Gastroesophageal sphincter (tissue), 3 donors: ENCODE measurements at regions not wholly inside any gene's neighbourhood (a gene's known extent, or its start where the extent isn't known, plus 50 kb on each side); places are given as distances from the start of the nearest gene placed in this dataset.

Experiments used
- CTCF ChIP-seq, 4 experiments: fragments of 200-600 bp in 2 of 4; fragments of 450-650 bp in 2 of 4; sonication (generic) in 1 of 4; IDR thresholded peaks; one replicate each; pipeline ENCODE4 v1.5.1; 2017 to 2019; ENCODE audit warnings: antibody characterized with exemption in 4 of 4, mild to moderate bottlenecking in 2 of 4, moderate library complexity in 2 of 4
- EP300 ChIP-seq: sonication (generic); formaldehyde crosslinking; IDR thresholded peaks from one replicate; pipeline ENCODE4 v1.6.1; 2017; ENCODE audit warnings: antibody characterized with exemption, mild to moderate bottlenecking
- POLR2A ChIP-seq, 2 donors: fragments of 450-650 bp; IDR thresholded peaks; one replicate each; pipeline ENCODE4 v1.6.1; 2017; ENCODE audit warnings: antibody characterized with exemption in 2 of 2, mild to moderate bottlenecking in 2 of 2, moderate library complexity in 1 of 2

DNA sequence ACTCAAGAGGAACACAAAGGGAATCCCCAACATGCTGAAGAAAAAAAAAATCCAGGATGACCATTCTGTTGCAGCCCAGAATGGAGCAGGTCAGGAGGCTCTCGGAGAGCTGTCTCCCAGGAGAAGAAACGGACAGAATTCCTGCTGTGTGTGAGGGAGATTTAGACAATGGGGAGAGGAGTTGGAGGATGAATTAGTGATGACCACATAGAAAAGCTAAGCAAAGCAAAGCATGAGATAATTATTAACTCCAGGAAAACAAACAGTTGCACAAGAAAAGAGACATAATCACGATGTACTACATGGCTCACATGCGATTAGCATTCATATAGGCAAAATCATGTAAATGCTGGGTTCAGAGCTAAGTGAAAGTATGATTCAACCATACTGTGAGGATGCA is 61.1 kb upstream of the SMYD2 start:
- TF ChIP-seq CTCF (IDR thresholded peaks at IDR 0.05) (no peak), POLR2A (IDR thresholded peaks at IDR 0.05) (no peak), EP300 (no peak)
